Thyroid gland (tissue), 4 donors: ENCODE measurements at regions not wholly inside any gene's neighbourhood (a gene's known extent, or its start where the extent isn't known, plus 50 kb on each side); places are given as distances from the start of the nearest gene placed in this dataset.

Source experiments
- CTCF ChIP-seq, 6 experiments: fragments of 200-600 bp in 3 of 6; fragments of 450-650 bp in 3 of 6; sonication (generic) in 3 of 6; IDR thresholded peaks; one replicate each; pipeline ENCODE4 v1.5.1; 2016 to 2019; ENCODE audit warnings: antibody characterized with exemption in 6 of 6, mild to moderate bottlenecking in 2 of 6, inconsistent platforms in 1 of 6, moderate library complexity in 1 of 6
- POLR2A ChIP-seq, 2 donors: fragments of 450-650 bp; IDR thresholded peaks; one replicate each; pipeline ENCODE4 v1.6.1; 2017; ENCODE audit warnings: antibody characterized with exemption in 2 of 2, mild to moderate bottlenecking in 2 of 2, moderate library complexity in 1 of 2

- TF ChIP-seq CTCF (IDR thresholded peaks at IDR 0.05): no peak
- TF ChIP-seq POLR2A (IDR thresholded peaks at IDR 0.05): no peak
Observed at GRCh38 chr7:41328544-41328943, 374.3 kb downstream of the INHBA start.
